ENCODE measurements at regions not wholly inside any gene's neighbourhood (a gene's known extent, or its start where the extent isn't known, plus 50 kb on each side); places are given as distances from the start of the nearest gene placed in this dataset.

DNA sequence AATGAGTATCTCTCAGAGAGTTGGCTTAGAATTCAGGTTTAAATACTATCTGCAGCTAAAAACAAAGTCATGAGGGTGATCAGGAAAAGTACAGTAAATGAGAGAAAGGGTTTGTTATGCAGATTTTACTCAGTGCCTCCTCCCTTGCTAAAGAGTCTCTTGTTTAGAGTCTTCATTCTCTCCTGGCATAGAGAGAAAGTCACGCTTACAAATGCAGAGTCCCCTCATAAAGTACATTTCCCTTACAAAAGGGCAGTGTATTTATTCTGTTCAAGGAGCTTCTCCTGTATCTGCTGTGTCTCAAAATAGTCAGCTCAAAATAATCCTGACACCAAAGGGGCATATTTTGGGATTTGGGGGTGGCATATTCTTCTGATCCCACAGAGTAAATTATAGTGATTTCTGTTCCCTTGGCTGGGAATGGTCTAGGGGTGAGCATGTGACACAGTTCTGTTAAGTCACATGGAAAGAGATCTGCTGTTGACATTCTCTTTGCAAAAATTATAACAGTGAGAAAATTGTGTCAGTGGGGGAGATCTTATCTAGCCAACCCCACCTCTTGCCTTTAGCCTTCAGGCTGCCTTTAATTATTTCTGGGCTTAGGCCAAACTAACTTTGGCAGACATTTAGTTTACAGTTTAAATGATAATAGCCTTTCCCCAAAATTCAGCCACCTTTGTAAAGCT is 102.9 kb downstream of the MTNR1B start:
- no peak for TF ChIP-seq POLR2AphosphoS5 (IDR thresholded peaks at IDR 0.05; ENCODE audit: borderline replicate concordance, low read depth, low read length)
- no peak for TF ChIP-seq EZH2 (IDR thresholded peaks at IDR 0.05)
- no peak for TF ChIP-seq FOXP2 (optimal IDR thresholded peaks at IDR 0.05; ENCODE audit: control extremely low read depth, extremely low read length, insufficient read depth)
- Histone ChIP-seq H3K36me3 (ENCODE audit: insufficient read depth, low read length) (no peaks in the 10 kb centered on the region), H3K9ac (ENCODE audit: insufficient read length) (no peak overlapping the region), H3K9me3 (ENCODE audit: low read depth, low read length) (no peaks in the 10 kb centered on the region), H3K27ac (no peak overlapping the region), H3K4me3 (no peak overlapping the region)
- no peak for DNase-seq (ENCODE audit: low read depth, low spot score)

DNA sequence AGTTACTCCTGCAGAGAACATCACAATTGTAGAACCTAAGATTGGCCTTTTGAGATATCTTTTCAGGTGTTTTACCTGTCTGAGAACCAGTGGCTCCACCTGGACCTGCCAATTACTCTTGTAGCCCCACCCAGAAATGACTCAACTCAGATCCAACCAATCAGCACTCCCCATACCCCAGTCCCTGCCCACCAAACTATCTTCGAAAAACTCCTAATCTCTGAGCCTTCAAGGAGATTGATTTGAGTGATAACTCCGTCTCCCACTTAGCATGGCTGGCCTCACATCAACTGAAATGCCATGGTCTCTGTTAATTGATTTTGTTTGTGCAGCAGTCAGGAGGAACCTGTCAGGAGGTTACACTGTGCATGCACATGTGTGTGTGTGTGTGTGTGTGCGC is 103.6 kb downstream of the MTNR1B start:
- no peak overlapping the region for H3K27ac ChIP-seq
- TF ChIP-seq FOXP2 (optimal IDR thresholded peaks at IDR 0.05; ENCODE audit: control extremely low read depth, extremely low read length, insufficient read depth): no peak
- no peak for TF ChIP-seq EZH2 (IDR thresholded peaks at IDR 0.05)
- no peak for TF ChIP-seq POLR2AphosphoS5 (IDR thresholded peaks at IDR 0.05; ENCODE audit: borderline replicate concordance, low read depth, low read length)
- no peaks in the 10 kb centered on the region for H3K36me3 ChIP-seq (ENCODE audit: insufficient read depth, low read length)
- DNase-seq (ENCODE audit: low read depth, low spot score): no peak
- H3K9ac ChIP-seq (ENCODE audit: insufficient read length): no peak overlapping the region
- no peak overlapping the region for H3K4me3 ChIP-seq
- no peaks in the 10 kb centered on the region for H3K9me3 ChIP-seq (ENCODE audit: low read depth, low read length)

DNA sequence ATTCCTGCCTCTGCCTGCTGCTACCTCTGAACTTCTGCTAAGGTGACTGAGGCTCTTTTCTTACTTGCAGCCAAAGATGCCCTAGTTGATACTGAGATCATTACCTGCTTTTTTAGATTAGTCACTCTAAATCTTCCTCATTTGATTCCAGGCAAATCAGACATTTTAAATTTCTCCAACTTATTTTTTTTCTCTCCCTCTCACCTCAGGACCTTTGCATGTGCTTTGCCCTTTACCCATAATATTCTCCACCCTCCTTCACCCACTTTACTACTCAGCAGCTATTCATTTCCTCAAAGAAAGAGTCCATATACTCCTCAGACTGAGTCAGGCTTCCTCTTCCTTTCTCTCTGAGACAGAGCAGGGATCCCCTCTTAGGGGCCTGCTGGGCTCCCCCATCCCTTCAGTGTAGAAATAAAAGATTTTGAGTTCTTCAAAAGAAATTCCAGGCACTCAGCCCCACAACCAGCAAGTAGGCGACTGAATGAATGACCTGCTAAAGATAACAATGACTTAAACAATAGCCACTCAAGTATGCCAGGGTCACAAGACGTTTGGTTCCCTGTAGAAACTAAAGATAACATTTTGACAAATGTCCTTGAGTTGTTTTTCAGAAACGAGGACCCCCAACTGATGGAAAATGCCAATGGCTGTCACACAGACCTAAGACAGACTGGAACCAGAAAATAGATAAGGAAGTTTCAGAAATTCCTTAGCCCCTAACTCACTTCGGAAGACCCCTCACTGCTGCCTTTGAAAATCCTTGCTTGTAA is 104.2 kb downstream of the MTNR1B start:
- Histone ChIP-seq H3K9me3 (ENCODE audit: low read depth, low read length) (no peaks in the 10 kb centered on the region), H3K27ac (no peak overlapping the region), H3K4me3 (no peak overlapping the region), H3K36me3 (ENCODE audit: insufficient read depth, low read length) (no peaks in the 10 kb centered on the region), H3K9ac (ENCODE audit: insufficient read length) (no peak overlapping the region)
- TF ChIP-seq POLR2AphosphoS5 (IDR thresholded peaks at IDR 0.05; ENCODE audit: borderline replicate concordance, low read depth, low read length) (no peak), FOXP2 (optimal IDR thresholded peaks at IDR 0.05; ENCODE audit: control extremely low read depth, extremely low read length, insufficient read depth) (no peak), EZH2 (IDR thresholded peaks at IDR 0.05) (no peak)
- no peak for DNase-seq (ENCODE audit: low read depth, low spot score)

DNA sequence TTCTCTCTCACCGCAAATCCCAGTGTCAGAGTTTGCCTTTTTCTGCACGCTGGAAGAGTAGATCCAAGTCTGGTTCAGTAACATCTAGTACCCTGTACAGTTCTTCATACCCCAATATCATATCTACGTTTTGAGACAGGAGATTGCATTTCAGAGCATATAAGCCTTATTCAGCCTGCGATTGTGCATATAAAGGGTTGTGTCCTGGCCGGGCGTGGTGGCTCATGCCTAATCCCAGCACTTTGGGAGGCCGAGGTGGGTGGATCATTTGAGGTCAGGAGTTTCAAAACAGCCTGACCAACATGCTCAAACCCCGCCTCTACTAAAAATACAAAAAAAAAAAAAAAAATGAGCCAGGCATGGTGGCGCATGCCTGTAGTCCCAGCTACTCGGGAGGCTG is 104.9 kb downstream of the MTNR1B start:
- Histone ChIP-seq H3K36me3 (ENCODE audit: insufficient read depth, low read length) (no peaks in the 10 kb centered on the region), H3K27ac (no peak overlapping the region), H3K9ac (ENCODE audit: insufficient read length) (no peak overlapping the region), H3K4me3 (no peak overlapping the region), H3K9me3 (ENCODE audit: low read depth, low read length) (no peaks in the 10 kb centered on the region)
- TF ChIP-seq EZH2 (IDR thresholded peaks at IDR 0.05) (no peak), POLR2AphosphoS5 (IDR thresholded peaks at IDR 0.05; ENCODE audit: borderline replicate concordance, low read depth, low read length) (no peak), FOXP2 (optimal IDR thresholded peaks at IDR 0.05; ENCODE audit: control extremely low read depth, extremely low read length, insufficient read depth) (no peak)
- DNase-seq (ENCODE audit: low read depth, low spot score): no peak

DNA sequence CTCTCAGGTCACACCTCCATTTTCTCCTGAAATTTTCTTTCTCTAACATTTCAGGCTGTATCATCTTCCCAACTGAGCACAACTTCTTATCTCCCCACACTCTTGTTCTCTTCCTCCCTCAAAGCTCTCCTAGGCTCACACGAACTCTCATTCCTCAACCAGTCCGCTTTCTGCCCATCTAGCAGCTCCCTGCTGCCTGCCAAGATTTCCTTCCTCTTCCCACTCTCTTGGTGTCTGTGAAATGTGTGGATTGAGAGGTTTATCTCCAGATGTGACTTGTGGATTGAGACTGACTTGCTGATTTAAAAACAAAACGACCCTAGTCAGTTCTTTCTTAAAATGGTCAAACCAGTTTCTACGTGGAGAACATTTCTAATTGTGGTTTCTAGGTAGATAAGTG is 106.3 kb downstream of the MTNR1B start:
- TF ChIP-seq FOXP2 (optimal IDR thresholded peaks at IDR 0.05; ENCODE audit: control extremely low read depth, extremely low read length, insufficient read depth) (no peak), EZH2 (IDR thresholded peaks at IDR 0.05) (no peak), POLR2AphosphoS5 (IDR thresholded peaks at IDR 0.05; ENCODE audit: borderline replicate concordance, low read depth, low read length) (no peak)
- no peak for DNase-seq (ENCODE audit: low read depth, low spot score)
- no peaks in the 10 kb centered on the region for H3K9me3 ChIP-seq (ENCODE audit: low read depth, low read length)
- H3K9ac ChIP-seq (ENCODE audit: insufficient read length): no peak overlapping the region
- no peaks in the 10 kb centered on the region for H3K36me3 ChIP-seq (ENCODE audit: insufficient read depth, low read length)
- no peak overlapping the region for H3K4me3 ChIP-seq
- no peak overlapping the region for H3K27ac ChIP-seq

DNA sequence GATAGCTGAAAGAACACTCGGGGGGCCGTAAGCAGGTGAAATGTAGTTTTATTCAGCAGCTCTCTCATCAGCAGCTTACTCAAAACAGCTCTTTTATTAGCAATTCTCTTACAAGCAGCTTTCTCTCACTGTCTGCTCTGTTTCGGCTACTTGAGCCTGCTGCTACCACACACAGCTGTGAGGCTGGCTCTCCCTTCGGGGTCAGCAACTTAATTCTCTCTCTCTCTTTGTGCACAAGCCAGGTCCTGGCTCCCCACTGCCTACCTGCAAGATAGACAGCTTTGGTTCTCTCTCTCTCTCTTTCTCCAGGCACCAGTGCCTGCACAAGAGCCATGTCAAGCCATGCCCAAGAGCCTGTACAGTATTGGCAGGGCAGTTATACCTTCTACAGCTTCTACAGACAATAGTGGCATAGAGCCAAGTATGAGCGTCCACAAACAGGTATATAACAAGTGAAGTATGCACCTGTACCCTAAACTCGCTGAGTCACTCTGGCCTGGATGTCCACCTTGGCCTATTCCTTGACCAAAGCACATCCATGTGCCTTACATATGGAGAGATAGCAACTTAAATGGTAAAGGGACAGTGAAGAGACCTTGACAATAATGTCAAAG is 110.8 kb downstream of the MTNR1B start:
- DNase-seq (ENCODE audit: low read depth, low spot score): no peak
- Histone ChIP-seq H3K4me3 (no peak overlapping the region), H3K36me3 (ENCODE audit: insufficient read depth, low read length) (no peaks in the 10 kb centered on the region), H3K27ac (no peak overlapping the region), H3K9ac (ENCODE audit: insufficient read length) (no peak overlapping the region), H3K9me3 (ENCODE audit: low read depth, low read length) (no peaks in the 10 kb centered on the region)
- no peak for TF ChIP-seq FOXP2 (optimal IDR thresholded peaks at IDR 0.05; ENCODE audit: control extremely low read depth, extremely low read length, insufficient read depth)
- no peak for TF ChIP-seq EZH2 (IDR thresholded peaks at IDR 0.05)
- TF ChIP-seq POLR2AphosphoS5 (IDR thresholded peaks at IDR 0.05; ENCODE audit: borderline replicate concordance, low read depth, low read length): no peak

DNA sequence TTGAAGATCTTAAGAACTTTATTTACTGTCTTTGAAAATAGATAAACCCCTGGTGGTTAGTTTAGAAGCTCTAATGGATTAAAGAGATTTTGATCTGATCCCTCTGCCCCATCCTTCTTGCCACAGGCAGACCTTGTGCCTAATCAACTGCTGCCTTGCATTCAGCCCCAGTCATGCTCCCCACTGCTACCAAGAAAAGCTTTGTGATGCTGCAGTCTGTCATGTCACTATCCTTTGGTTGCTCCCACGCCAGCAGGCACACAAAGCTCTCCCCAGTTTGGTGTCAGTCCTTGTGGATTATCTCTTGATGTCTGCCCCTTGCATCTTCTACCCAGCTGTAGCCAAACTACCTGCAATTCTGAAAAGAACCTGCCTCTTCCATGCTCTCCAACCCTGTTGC is 112.2 kb downstream of the MTNR1B start:
- DNase-seq (ENCODE audit: low read depth, low spot score): no peak
- TF ChIP-seq EZH2 (IDR thresholded peaks at IDR 0.05) (no peak), POLR2AphosphoS5 (IDR thresholded peaks at IDR 0.05; ENCODE audit: borderline replicate concordance, low read depth, low read length) (no peak), FOXP2 (optimal IDR thresholded peaks at IDR 0.05; ENCODE audit: control extremely low read depth, extremely low read length, insufficient read depth) (no peak)
- H3K9me3 ChIP-seq (ENCODE audit: low read depth, low read length): no peaks in the 10 kb centered on the region
- H3K36me3 ChIP-seq (ENCODE audit: insufficient read depth, low read length): no peaks in the 10 kb centered on the region
- no peak overlapping the region for H3K4me3 ChIP-seq
- no peak overlapping the region for H3K9ac ChIP-seq (ENCODE audit: insufficient read length)
- no peak overlapping the region for H3K27ac ChIP-seq

DNA sequence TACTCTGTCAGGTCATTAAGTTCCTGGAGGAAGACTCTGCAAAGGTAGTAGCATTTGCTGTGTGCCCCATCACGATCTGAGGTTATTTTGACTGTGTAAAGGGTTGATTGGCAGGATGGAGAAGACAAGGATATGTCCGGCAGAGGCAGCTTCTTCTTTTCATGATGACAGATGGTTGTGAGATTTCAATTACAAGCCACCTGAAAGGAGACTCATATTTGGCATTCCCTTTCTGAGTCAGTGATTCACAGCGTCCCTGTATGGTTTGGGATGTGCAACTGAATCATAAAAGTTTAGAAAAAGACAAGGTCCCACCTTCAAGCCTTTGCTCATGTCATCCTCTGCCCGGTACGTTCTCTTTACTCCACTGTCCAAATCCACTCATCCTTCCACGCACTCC is 113.4 kb downstream of the MTNR1B start:
- no peak overlapping the region for H3K27ac ChIP-seq
- H3K4me3 ChIP-seq: no peak overlapping the region
- no peaks in the 10 kb centered on the region for H3K9me3 ChIP-seq (ENCODE audit: low read depth, low read length)
- H3K9ac ChIP-seq (ENCODE audit: insufficient read length): no peak overlapping the region
- TF ChIP-seq POLR2AphosphoS5 (IDR thresholded peaks at IDR 0.05; ENCODE audit: borderline replicate concordance, low read depth, low read length): no peak
- TF ChIP-seq FOXP2 (optimal IDR thresholded peaks at IDR 0.05; ENCODE audit: control extremely low read depth, extremely low read length, insufficient read depth): no peak
- no peak for TF ChIP-seq EZH2 (IDR thresholded peaks at IDR 0.05)
- DNase-seq (ENCODE audit: low read depth, low spot score): no peak
- no peaks in the 10 kb centered on the region for H3K36me3 ChIP-seq (ENCODE audit: insufficient read depth, low read length)
